Neuronal stem cell (in vitro differentiated cells): ENCODE measurements at regions not wholly inside any gene's neighbourhood (a gene's known extent, or its start where the extent isn't known, plus 50 kb on each side); places are given as distances from the start of the nearest gene placed in this dataset.

ENCODE experiments used
- DNase-seq: peaks from one replicate; pipeline ENCODE4 v3.0.0-alpha.2; 2013; ENCODE audit warnings: low spot score
- H2AFZ ChIP-seq: one replicate; pipeline ENCODE4 v1.6.1; 2013; ENCODE audit warnings: mild to moderate bottlenecking, low read length, inconsistent platforms
- H2AK5ac ChIP-seq: 2 replicates; pipeline ENCODE4 v1.6.1; 2013; ENCODE audit warnings: low read depth, mild to moderate bottlenecking, inconsistent platforms, low read length, moderate library complexity, mixed read lengths
- H2BK120ac ChIP-seq: 2 replicates; pipeline ENCODE4 v1.6.1; 2013; ENCODE audit warnings: low read depth, mild to moderate bottlenecking, inconsistent platforms, low read length, moderate library complexity, mixed read lengths
- H2BK12ac ChIP-seq: one replicate; pipeline ENCODE4 v1.6.1; 2013; ENCODE audit warnings: low read length, inconsistent platforms
- H2BK15ac ChIP-seq: 2 replicates; pipeline ENCODE4 v1.6.1; 2013; ENCODE audit warnings: mild to moderate bottlenecking, low read length, inconsistent platforms, mixed read lengths
- H2BK5ac ChIP-seq: one replicate; pipeline ENCODE4 v1.6.1; 2013; ENCODE audit warnings: inconsistent platforms, mild to moderate bottlenecking, low read length, moderate library complexity
- H3K14ac ChIP-seq: one replicate; pipeline ENCODE4 v1.6.1; 2013; ENCODE audit warnings: low read length, inconsistent platforms
- H3K18ac ChIP-seq: 2 replicates; pipeline ENCODE4 v1.6.1; 2013; ENCODE audit warnings: low read length, inconsistent platforms
- H3K23ac ChIP-seq: 2 replicates; pipeline ENCODE4 v1.6.1; 2013; ENCODE audit warnings: low read depth, mild to moderate bottlenecking, mixed read lengths, low read length, inconsistent platforms; ENCODE audit not compliant: poor library complexity
- H3K27ac ChIP-seq: replicated peaks from 3 replicates; pipeline ENCODE4 v1.5.1; 2013; ENCODE audit warnings: low read length, inconsistent platforms
- H3K27me3 ChIP-seq, 3 experiments: 2 replicates each; pipeline ENCODE4 v1.6.1; 2013; ENCODE audit warnings: low read length in 3 of 3, mild to moderate bottlenecking in 2 of 3, inconsistent platforms in 1 of 3, low read depth in 1 of 3, mixed read lengths in 1 of 3, moderate library complexity in 1 of 3; ENCODE audit not compliant: control insufficient read depth in 3 of 3, insufficient read depth in 3 of 3
- H3K36me3 ChIP-seq, 2 donors: replicated peaks in 1 of 2; 2 replicates each; pipeline ENCODE4 v1.6.1; 2013; ENCODE audit warnings: low read length in 2 of 2; ENCODE audit not compliant: control insufficient read depth in 2 of 2, insufficient read depth in 2 of 2
- H3K4ac ChIP-seq: 2 replicates; pipeline ENCODE4 v1.6.1; 2013; ENCODE audit warnings: inconsistent platforms, mild to moderate bottlenecking, low read length, moderate library complexity
- H3K4me1 ChIP-seq, 2 donors: 1 replicate in 1 of 2; 2 replicates in 1 of 2; pipeline ENCODE4 v1.6.1; 2013; ENCODE audit warnings: low read length in 2 of 2, low read depth in 1 of 2; ENCODE audit not compliant: control insufficient read depth in 2 of 2, insufficient read depth in 1 of 2
- H3K4me2 ChIP-seq: one replicate; pipeline ENCODE4 v1.6.1; 2013; ENCODE audit warnings: mild to moderate bottlenecking, low read length, inconsistent platforms; ENCODE audit not compliant: insufficient read depth, poor library complexity, severe bottlenecking
- H3K4me3 ChIP-seq, 2 donors: 2 replicates each; pipeline ENCODE4 v1.5.1; 2013; ENCODE audit warnings: low read length in 2 of 2, mild to moderate bottlenecking in 2 of 2, inconsistent platforms in 1 of 2, moderate library complexity in 1 of 2
- H3K79me1 ChIP-seq: one replicate; pipeline ENCODE4 v1.6.1; 2013; ENCODE audit warnings: low read depth, mild to moderate bottlenecking, inconsistent platforms, low read length, moderate library complexity
- H3K9ac ChIP-seq: one replicate; pipeline ENCODE4 v1.6.1; 2013; ENCODE audit warnings: mild to moderate bottlenecking, low read depth, low read length, inconsistent platforms; ENCODE audit not compliant: poor library complexity
- H3K9me3 ChIP-seq, 2 donors: replicated peaks in 1 of 2; 2 replicates each; pipeline versions ENCODE3 to v1.6.1; 2013; ENCODE audit warnings: low read length in 2 of 2, mild to moderate bottlenecking in 2 of 2, inconsistent platforms in 1 of 2, low read depth in 1 of 2, mixed read lengths in 1 of 2, moderate library complexity in 1 of 2; ENCODE audit not compliant: control insufficient read depth in 2 of 2, insufficient read depth in 1 of 2
- H4K8ac ChIP-seq: one replicate; pipeline ENCODE4 v1.6.1; 2013; ENCODE audit warnings: low read depth, mild to moderate bottlenecking, inconsistent platforms, low read length, moderate library complexity
- H4K91ac ChIP-seq: one replicate; pipeline ENCODE4 v1.6.1; 2013; ENCODE audit warnings: low read length, low read depth, mild to moderate bottlenecking, inconsistent platforms; ENCODE audit not compliant: poor library complexity
- WGBS, 2 donors: extraction: QIAGEN DNeasy Blood & Tissue Kit; methylation state at CpG; one replicate each; pipeline ENCODE4 v1.1.7; 2013; ENCODE audit warnings: missing lambda C conversion rate in 2 of 2, mixed read lengths in 1 of 2; ENCODE audit not compliant: insufficient read length in 2 of 2, insufficient replicate concordance in 1 of 2; ENCODE audit errors: extremely low coverage in 2 of 2; 5-methylcytosine and 5-hydroxymethylcytosine counted together

- Histone ChIP-seq H4K91ac (no peak overlapping the region), H3K18ac (no peak overlapping the region), H3K36me3 (no peaks in the 10 kb centered on the region), H3K27me3 (no peaks in the 10 kb centered on the region), H3K4me3 (no peak overlapping the region), H2BK120ac (no peak overlapping the region), H3K4ac (no peak overlapping the region), H2BK5ac (no peak overlapping the region), H3K4me1 (no peaks in the 10 kb centered on the region), H3K14ac (no peak overlapping the region), H3K27ac (no peak overlapping the region), H3K4me2 (no peak overlapping the region), H3K23ac (no peak overlapping the region), H2AFZ (no peak overlapping the region), H2AK5ac (no peak overlapping the region), H2BK12ac (no peak overlapping the region), H3K9me3 (no peaks in the 10 kb centered on the region), H3K9ac (no peak overlapping the region), H2BK15ac (no peak overlapping the region), H3K79me1 (no peaks in the 10 kb centered on the region), H4K8ac (no peak overlapping the region)
- no peak for DNase-seq
- WGBS, 2 donors: no CpG with 5 or more reads among the region's 3 CpGs
Observed at GRCh38 chr20:4569865-4570264, 116.4 kb upstream of the PRNP start.

GRCh38 chr20:4569092-4569491 is 117.2 kb upstream of the PRNP start:
- no peak for DNase-seq
- H3K23ac ChIP-seq: no peak overlapping the region

DNA sequence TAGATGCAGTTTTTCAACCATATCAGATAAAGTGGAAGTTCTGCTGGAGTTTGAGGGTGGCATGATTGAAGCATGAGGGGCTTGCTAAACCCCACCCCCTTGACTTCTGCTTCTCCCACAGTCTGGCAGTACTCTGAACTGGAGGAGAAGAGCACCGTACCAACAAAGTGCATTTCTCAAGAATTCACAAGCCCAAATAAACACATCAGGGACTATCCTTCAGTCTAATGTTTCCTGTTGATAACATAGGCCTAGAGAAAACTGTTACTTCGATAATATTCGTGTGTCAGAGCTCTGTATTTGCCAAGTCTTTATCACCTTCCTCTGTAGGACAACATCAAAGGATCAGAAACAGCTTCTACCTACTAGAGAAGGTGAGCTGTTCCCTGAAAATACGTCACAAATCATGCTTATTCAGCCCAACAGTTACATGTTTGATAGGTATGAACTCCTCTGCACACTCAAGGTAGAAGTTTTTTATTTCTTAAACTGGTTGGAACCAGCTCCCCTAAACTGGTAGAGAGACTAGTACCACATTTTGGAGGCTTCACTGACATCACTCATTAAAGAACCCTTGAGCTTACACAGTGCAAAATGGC is 117.8 kb upstream of the PRNP start:
- H3K4ac ChIP-seq: no peak overlapping the region
- no peak overlapping the region for H3K14ac ChIP-seq
- no peak overlapping the region for H3K23ac ChIP-seq
- no peaks in the 10 kb centered on the region for H3K27me3 ChIP-seq
- H3K4me3 ChIP-seq: no peak overlapping the region
- H3K79me1 ChIP-seq: no peaks in the 10 kb centered on the region
- no peak overlapping the region for H2BK15ac ChIP-seq
- DNase-seq: no peak
- H3K36me3 ChIP-seq: no peaks in the 10 kb centered on the region
- no peak overlapping the region for H2BK120ac ChIP-seq
- no peak overlapping the region for H3K18ac ChIP-seq
- H3K27ac ChIP-seq: no peak overlapping the region
- no peak overlapping the region for H2AK5ac ChIP-seq
- no peak overlapping the region for H4K91ac ChIP-seq
- H3K4me1 ChIP-seq: no peaks in the 10 kb centered on the region
- H2BK12ac ChIP-seq: no peak overlapping the region
- no peaks in the 10 kb centered on the region for H3K9me3 ChIP-seq
- no peak overlapping the region for H3K9ac ChIP-seq
- no peak overlapping the region for H2BK5ac ChIP-seq
- no peak overlapping the region for H4K8ac ChIP-seq
- no peak overlapping the region for H2AFZ ChIP-seq
- no peak overlapping the region for H3K4me2 ChIP-seq
- no CpG with 5 or more reads among the region's 4 CpGs for WGBS, 2 donors

More at GRCh38 chr20:4569092-4569491, 117.2 kb upstream of the PRNP start:
- no peaks in the 10 kb centered on the region for H3K27me3 ChIP-seq
- no peak overlapping the region for H3K27ac ChIP-seq
- no peaks in the 10 kb centered on the region for H3K4me1 ChIP-seq
- no peak overlapping the region for H2BK12ac ChIP-seq
- H2AFZ ChIP-seq: no peak overlapping the region
- no peaks in the 10 kb centered on the region for H3K9me3 ChIP-seq
- no peak overlapping the region for H4K91ac ChIP-seq
- H3K79me1 ChIP-seq: no peaks in the 10 kb centered on the region
- H3K36me3 ChIP-seq: no peaks in the 10 kb centered on the region
- H3K18ac ChIP-seq: no peak overlapping the region
- no peak overlapping the region for H3K4me2 ChIP-seq
- no peak overlapping the region for H2BK120ac ChIP-seq
- H3K14ac ChIP-seq: no peak overlapping the region
- H3K4ac ChIP-seq: no peak overlapping the region
- peak overlapping the region in 1 of 2 donors; percentile 25 for H3K4me3 ChIP-seq
- no peak overlapping the region for H3K9ac ChIP-seq
- H2BK15ac ChIP-seq: no peak overlapping the region
- H4K8ac ChIP-seq: no peak overlapping the region
- no peak overlapping the region for H2AK5ac ChIP-seq
- WGBS, 2 donors: no CpG with 5 or more reads among the region's 2 CpGs
- no peak overlapping the region for H2BK5ac ChIP-seq

DNA sequence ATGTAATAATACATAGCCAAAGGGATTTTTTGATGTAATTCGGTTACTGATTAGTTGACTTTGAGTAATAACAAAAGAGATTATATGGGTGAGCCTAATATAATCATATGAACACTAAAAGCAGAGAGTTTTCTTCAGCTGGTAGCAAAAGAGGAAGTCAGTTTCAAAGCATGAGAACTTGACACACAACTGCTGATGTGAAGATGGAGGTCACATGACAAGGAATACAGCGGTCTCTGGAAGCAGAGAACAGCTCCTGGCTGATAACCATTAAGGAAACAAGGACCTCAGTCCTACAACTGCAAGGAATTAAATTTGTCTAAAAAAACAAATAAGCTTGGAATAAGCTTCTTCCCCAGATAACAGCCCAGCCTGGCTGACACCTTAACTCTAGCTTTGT is 119.1 kb upstream of the PRNP start:
- H2BK15ac ChIP-seq: no peak overlapping the region
- no peak overlapping the region for H3K27ac ChIP-seq
- no peak overlapping the region for H3K9ac ChIP-seq

More for the DNA sequence above, 119.1 kb upstream of the PRNP start:
- H3K79me1 ChIP-seq: no peaks in the 10 kb centered on the region
- H4K91ac ChIP-seq: no peak overlapping the region
- no peaks in the 10 kb centered on the region for H3K9me3 ChIP-seq
- no peaks in the 10 kb centered on the region for H3K36me3 ChIP-seq
- no CpG with 5 or more reads among the region's 2 CpGs for WGBS, 2 donors
- H2AK5ac ChIP-seq: no peak overlapping the region
- no peak overlapping the region for H2AFZ ChIP-seq
- H2BK120ac ChIP-seq: no peak overlapping the region
- no peak overlapping the region for H2BK5ac ChIP-seq
- no peak overlapping the region for H3K4me2 ChIP-seq
- no peak overlapping the region for H3K4me3 ChIP-seq
- H3K23ac ChIP-seq: no peak overlapping the region
- no peaks in the 10 kb centered on the region for H3K4me1 ChIP-seq
- no peak overlapping the region for H2BK12ac ChIP-seq
- H3K14ac ChIP-seq: no peak overlapping the region
- no peak overlapping the region for H3K18ac ChIP-seq
- no peak overlapping the region for H4K8ac ChIP-seq
- no peaks in the 10 kb centered on the region for H3K27me3 ChIP-seq
- no peak for DNase-seq
- no peak overlapping the region for H3K4ac ChIP-seq
